Retinal pigment epithelial cell (primary cell): ENCODE measurements at regions not wholly inside any gene's neighbourhood (a gene's known extent, or its start where the extent isn't known, plus 50 kb on each side); places are given as distances from the start of the nearest gene placed in this dataset.

Experiments used
- DNase-seq: peaks from one replicate; pipeline ENCODE4 v3.0.0-alpha.2; 2010; ENCODE audit warnings: low read depth
- H3K4me3 ChIP-seq: 2 replicates; pipeline ENCODE4 v1.5.1; 2011; ENCODE audit warnings: mild to moderate bottlenecking, low read length, control low read depth, moderate library complexity
- CTCF ChIP-seq: conservative IDR thresholded peaks from 2 replicates; pipeline ENCODE4 v1.5.1; 2011; ENCODE audit warnings: low read depth, low read length, control low read depth, inconsistent platforms

GRCh38 chr14:89681086-89682018, 264.3 kb upstream of the FOXN3 start:
- no peak overlapping the region for H3K4me3 ChIP-seq

GRCh38 chr14:89680156-89680555, 263.1 kb upstream of the FOXN3 start:
- DNase-seq, result no peak
- H3K4me3 ChIP-seq, result no peak overlapping the region
- TF ChIP-seq CTCF, result no peak

More at GRCh38 chr14:89681086-89682018, 264.3 kb upstream of the FOXN3 start:
- no peak for TF ChIP-seq CTCF
- no peak for DNase-seq

GRCh38 chr14:89678768-89679167, 261.7 kb upstream of the FOXN3 start:
- DNase-seq, result no peak
- H3K4me3 ChIP-seq, result no peak overlapping the region
- TF ChIP-seq CTCF, result no peak

GRCh38 chr14:89675590-89675989, 258.6 kb upstream of the FOXN3 start:
- no peak for DNase-seq
- no peak overlapping the region for H3K4me3 ChIP-seq
- no peak for TF ChIP-seq CTCF

- no peak overlapping the region for H3K4me3 ChIP-seq
- DNase-seq, result no peak
- no peak for TF ChIP-seq CTCF
Observed at GRCh38 chr14:89674936-89675335, 257.9 kb upstream of the FOXN3 start.

- no peak for DNase-seq
- H3K4me3 ChIP-seq, result no peak overlapping the region
- TF ChIP-seq CTCF, result no peak
Observed at GRCh38 chr14:89674240-89674639, 257.2 kb upstream of the FOXN3 start.
